ENCODE measurements at regions not wholly inside any gene's neighbourhood (a gene's known extent, or its start where the extent isn't known, plus 50 kb on each side); places are given as distances from the start of the nearest gene placed in this dataset.

- ChIA-PET RAD21 (ENCODE audit: low non-redundant PET in 1 of 2, low total read pairs in 2 of 2, uncharacterized antibody in 2 of 2, unreplicated experiment in 2 of 2) (no interaction called here), POLR2A (no interaction called here), CTCF (no interaction called here)
- H2AFZ ChIP-seq (ENCODE audit: low read depth, low read length, poor library complexity, severe bottlenecking), result no peak overlapping the region
- H3K9ac ChIP-seq (ENCODE audit: low read length), result no peak overlapping the region
- intact Hi-C loops (cut with micrococcal nuclease), result no loop called here
- no peak overlapping the region for H3K4me3 ChIP-seq (replicated peaks in 1 of 2; ENCODE audit: low read depth in 1 of 2, low read length in 2 of 2)
- no peaks in the 10 kb centered on the region for H3K9me3 ChIP-seq (ENCODE audit: control insufficient read depth in 1 of 2, insufficient read depth in 1 of 2, low read depth in 1 of 2, low read length in 2 of 2)
- BruUV-seq (replicated peaks), result no TSS peak
- no peak for TF ChIP-seq CTCF (IDR thresholded peaks at IDR 0.05 in 2 of 3, conservative IDR thresholded peaks at IDR 0.05 in 1 of 3; ENCODE audit: borderline replicate concordance in 1 of 3, insufficient read depth in 1 of 3, low read depth in 2 of 3, low read length in 2 of 3)
- TF ChIP-seq POLR2A (IDR thresholded peaks at IDR 0.05; ENCODE audit: borderline replicate concordance, extremely low read depth, insufficient read depth, insufficient read length), result no peak
- TF ChIP-seq CBX3 (IDR thresholded peaks at IDR 0.05; ENCODE audit: low read depth), result no peak
- TF ChIP-seq ATF3 (IDR thresholded peaks at IDR 0.05), result no peak
- TF ChIP-seq FOSL1 (IDR thresholded peaks at IDR 0.05; ENCODE audit: low read depth), result no peak
- no peak for TF ChIP-seq SP1 (IDR thresholded peaks at IDR 0.05; ENCODE audit: low read depth)
- TF ChIP-seq SIN3A (IDR thresholded peaks at IDR 0.05; ENCODE audit: low read depth), result no peak
- no peak for TF ChIP-seq POLR2AphosphoS5 (IDR thresholded peaks at IDR 0.05; ENCODE audit: low read depth, low read length)
- no peak for TF ChIP-seq EZH2phosphoT487 (IDR thresholded peaks at IDR 0.05; ENCODE audit: borderline replicate concordance)
- TF ChIP-seq RAD21 (IDR thresholded peaks at IDR 0.05; ENCODE audit: low read depth), result no peak
- TF ChIP-seq ZFX (IDR thresholded peaks at IDR 0.05), result no peak
- TF ChIP-seq ZNF274 (IDR thresholded peaks at IDR 0.05; ENCODE audit: low read depth, low read length), result no peak
- no peak for TF ChIP-seq EZH2 (IDR thresholded peaks at IDR 0.05)
- TF ChIP-seq REST (IDR thresholded peaks at IDR 0.05; ENCODE audit: low read depth), result no peak
- no peak for TF ChIP-seq JUND (IDR thresholded peaks at IDR 0.05)
- TF ChIP-seq YY1 (IDR thresholded peaks at IDR 0.05; ENCODE audit: extremely low read depth, insufficient replicate concordance, low read depth, low read length), result no peak
- TF ChIP-seq CEBPB (IDR thresholded peaks at IDR 0.05; ENCODE audit: low read depth), result no peak
- no peak for TF ChIP-seq EGR1 (IDR thresholded peaks at IDR 0.05; ENCODE audit: low read depth)
- no peak for TF ChIP-seq TCF7L2 (IDR thresholded peaks at IDR 0.05; ENCODE audit: borderline replicate concordance, extremely low read depth, insufficient read depth, insufficient read length)
- no peak for TF ChIP-seq ZBTB33 (IDR thresholded peaks at IDR 0.05; ENCODE audit: extremely low read depth, insufficient replicate concordance, low read length)
- H3K4me2 ChIP-seq (ENCODE audit: low read length), result no peak overlapping the region
- ATAC-seq, result no peak
- DNase-seq (ENCODE audit: low read depth, low spot score), result no peak
- H3K27me3 ChIP-seq (ENCODE audit: insufficient read depth, low read length), result no peaks in the 10 kb centered on the region
- no peaks in the 10 kb centered on the region for H3K4me1 ChIP-seq (ENCODE audit: control insufficient read depth in 1 of 2, insufficient read depth in 2 of 2, low read length in 2 of 2)
- H3K9me2 ChIP-seq (ENCODE audit: insufficient read depth), result no peaks in the 10 kb centered on the region
- no peaks in the 10 kb centered on the region for H3K36me3 ChIP-seq (ENCODE audit: control insufficient read depth in 1 of 2, insufficient read depth in 2 of 2, low read length in 2 of 2)
- no peaks in the 10 kb centered on the region for H3K79me2 ChIP-seq (ENCODE audit: insufficient read depth, low read length)
- H4K20me1 ChIP-seq (ENCODE audit: insufficient read depth), result no peaks in the 10 kb centered on the region
- no peak overlapping the region for H3K27ac ChIP-seq (ENCODE audit: low read depth, low read length)
These were observed 126.1 kb upstream of the UST start for GRCh38 chr6:148620579-148621298.
